Testis (tissue), 2 donors: ENCODE measurements at regions not wholly inside any gene's neighbourhood (a gene's known extent, or its start where the extent isn't known, plus 50 kb on each side); places are given as distances from the start of the nearest gene placed in this dataset.

ENCODE experiments used
- POLR2A ChIP-seq: fragments of 450-650 bp; IDR thresholded peaks from one replicate; pipeline ENCODE4 v1.6.1; 2017; ENCODE audit warnings: antibody characterized with exemption, mild to moderate bottlenecking, moderate library complexity
- TF ChIP-seq, protein P1 (sequence below), 3 experiments: fragments of 450-650 bp in 2 of 3; fragments of 200-600 bp in 1 of 3; sonication (generic) in 1 of 3; IDR thresholded peaks; one replicate each; pipeline ENCODE4 v1.5.1; 2016 to 2019; ENCODE audit warnings: antibody characterized with exemption in 3 of 3, mild to moderate bottlenecking in 2 of 3, moderate library complexity in 1 of 3

DNA sequence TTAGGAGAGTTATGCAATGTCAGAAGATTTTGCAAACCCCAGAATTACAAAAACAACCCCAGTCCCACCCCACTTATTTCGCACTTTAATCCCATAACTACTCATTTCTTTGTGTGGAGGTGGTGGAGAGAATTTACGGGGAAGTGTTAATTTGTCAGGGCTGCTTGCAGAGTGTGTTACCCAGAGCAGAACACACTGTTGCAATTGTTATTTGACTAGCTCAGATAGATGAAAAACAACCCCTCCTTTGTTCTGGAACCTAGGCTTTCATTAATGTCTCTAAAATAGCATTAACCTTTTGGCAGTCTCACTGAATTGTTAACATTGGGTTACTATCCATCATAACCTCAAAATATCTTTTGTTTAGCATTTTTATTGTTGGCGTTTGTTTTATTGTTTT, 55.8 kb upstream of the MINAR1 start:
- TF ChIP-seq, protein P1, sequence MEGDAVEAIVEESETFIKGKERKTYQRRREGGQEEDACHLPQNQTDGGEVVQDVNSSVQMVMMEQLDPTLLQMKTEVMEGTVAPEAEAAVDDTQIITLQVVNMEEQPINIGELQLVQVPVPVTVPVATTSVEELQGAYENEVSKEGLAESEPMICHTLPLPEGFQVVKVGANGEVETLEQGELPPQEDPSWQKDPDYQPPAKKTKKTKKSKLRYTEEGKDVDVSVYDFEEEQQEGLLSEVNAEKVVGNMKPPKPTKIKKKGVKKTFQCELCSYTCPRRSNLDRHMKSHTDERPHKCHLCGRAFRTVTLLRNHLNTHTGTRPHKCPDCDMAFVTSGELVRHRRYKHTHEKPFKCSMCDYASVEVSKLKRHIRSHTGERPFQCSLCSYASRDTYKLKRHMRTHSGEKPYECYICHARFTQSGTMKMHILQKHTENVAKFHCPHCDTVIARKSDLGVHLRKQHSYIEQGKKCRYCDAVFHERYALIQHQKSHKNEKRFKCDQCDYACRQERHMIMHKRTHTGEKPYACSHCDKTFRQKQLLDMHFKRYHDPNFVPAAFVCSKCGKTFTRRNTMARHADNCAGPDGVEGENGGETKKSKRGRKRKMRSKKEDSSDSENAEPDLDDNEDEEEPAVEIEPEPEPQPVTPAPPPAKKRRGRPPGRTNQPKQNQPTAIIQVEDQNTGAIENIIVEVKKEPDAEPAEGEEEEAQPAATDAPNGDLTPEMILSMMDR (IDR thresholded peaks at IDR 0.05), result no peak
- no peak for TF ChIP-seq POLR2A
